ENCODE measurements at regions not wholly inside any gene's neighbourhood (a gene's known extent, or its start where the extent isn't known, plus 50 kb on each side); places are given as distances from the start of the nearest gene placed in this dataset.

DNA sequence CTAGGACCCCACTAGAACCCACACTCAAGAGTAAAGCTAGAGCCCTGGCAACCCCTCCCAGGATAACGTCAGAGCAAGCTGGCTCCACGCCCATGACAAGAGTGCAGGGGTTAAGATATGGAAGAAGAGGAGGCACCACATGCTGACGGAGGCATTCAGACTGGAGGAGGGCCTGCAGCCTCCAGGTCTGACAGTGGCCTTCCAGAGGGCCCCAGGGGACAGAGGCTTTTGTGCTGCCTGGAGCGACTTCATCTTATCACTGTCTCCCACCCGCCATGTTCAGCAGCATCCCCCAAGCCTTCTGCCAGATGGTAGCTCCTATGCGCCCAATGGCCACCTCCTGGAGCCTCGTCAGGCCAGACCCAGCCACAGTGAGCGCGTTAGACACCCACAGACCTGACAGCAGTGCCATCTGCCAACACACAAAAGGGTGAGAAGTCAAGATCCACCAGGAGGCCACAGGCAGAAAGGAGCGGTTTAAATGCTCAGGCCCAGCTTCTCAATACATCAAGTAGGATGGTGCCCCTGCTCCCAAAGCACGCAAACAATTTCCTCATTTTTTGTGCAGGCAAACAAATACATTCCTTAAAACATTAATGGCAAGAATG, 65.8 kb downstream of the C5orf15 start:
- TF ChIP-seq, protein P1, sequence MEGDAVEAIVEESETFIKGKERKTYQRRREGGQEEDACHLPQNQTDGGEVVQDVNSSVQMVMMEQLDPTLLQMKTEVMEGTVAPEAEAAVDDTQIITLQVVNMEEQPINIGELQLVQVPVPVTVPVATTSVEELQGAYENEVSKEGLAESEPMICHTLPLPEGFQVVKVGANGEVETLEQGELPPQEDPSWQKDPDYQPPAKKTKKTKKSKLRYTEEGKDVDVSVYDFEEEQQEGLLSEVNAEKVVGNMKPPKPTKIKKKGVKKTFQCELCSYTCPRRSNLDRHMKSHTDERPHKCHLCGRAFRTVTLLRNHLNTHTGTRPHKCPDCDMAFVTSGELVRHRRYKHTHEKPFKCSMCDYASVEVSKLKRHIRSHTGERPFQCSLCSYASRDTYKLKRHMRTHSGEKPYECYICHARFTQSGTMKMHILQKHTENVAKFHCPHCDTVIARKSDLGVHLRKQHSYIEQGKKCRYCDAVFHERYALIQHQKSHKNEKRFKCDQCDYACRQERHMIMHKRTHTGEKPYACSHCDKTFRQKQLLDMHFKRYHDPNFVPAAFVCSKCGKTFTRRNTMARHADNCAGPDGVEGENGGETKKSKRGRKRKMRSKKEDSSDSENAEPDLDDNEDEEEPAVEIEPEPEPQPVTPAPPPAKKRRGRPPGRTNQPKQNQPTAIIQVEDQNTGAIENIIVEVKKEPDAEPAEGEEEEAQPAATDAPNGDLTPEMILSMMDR (conservative IDR thresholded peaks at IDR 0.05 in 1 of 2, IDR thresholded peaks at IDR 0.05 in 1 of 2; ENCODE audit: extremely low read depth in 1 of 2, insufficient read depth in 1 of 2, low read depth in 1 of 2, low read length in 2 of 2), result no peak
- no peak for TF ChIP-seq EZH2 (IDR thresholded peaks at IDR 0.05; ENCODE audit: borderline replicate concordance, low read length)
